ENCODE measurements at regions not wholly inside any gene's neighbourhood (a gene's known extent, or its start where the extent isn't known, plus 50 kb on each side); places are given as distances from the start of the nearest gene placed in this dataset.
"Not testable (repeated sequence)": the region's sequence is repeated elsewhere in the genome, so short reads cannot be mapped to it uniquely, and the experiment has no call there.

DNA sequence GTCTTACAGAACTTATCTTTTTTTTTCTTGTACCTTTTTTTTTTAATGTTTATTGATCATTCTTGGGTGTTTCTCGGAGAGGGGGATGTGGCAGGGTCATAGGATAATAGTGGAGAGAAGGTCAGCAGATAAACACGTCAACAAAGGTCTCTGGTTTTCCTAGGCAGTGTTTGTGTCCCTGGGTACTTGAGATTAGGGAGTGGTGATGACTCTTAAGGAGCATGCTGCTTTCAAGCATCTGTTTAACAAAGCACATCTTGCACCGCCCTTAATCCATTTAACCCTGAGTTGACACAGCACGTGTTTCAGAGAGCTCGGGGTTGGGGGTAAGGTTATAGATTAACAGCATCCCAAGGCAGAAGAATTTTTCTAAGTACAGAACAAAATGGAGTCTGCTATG, 345.9 kb downstream of the TUBA3C start:
- TF ChIP-seq, protein P1, sequence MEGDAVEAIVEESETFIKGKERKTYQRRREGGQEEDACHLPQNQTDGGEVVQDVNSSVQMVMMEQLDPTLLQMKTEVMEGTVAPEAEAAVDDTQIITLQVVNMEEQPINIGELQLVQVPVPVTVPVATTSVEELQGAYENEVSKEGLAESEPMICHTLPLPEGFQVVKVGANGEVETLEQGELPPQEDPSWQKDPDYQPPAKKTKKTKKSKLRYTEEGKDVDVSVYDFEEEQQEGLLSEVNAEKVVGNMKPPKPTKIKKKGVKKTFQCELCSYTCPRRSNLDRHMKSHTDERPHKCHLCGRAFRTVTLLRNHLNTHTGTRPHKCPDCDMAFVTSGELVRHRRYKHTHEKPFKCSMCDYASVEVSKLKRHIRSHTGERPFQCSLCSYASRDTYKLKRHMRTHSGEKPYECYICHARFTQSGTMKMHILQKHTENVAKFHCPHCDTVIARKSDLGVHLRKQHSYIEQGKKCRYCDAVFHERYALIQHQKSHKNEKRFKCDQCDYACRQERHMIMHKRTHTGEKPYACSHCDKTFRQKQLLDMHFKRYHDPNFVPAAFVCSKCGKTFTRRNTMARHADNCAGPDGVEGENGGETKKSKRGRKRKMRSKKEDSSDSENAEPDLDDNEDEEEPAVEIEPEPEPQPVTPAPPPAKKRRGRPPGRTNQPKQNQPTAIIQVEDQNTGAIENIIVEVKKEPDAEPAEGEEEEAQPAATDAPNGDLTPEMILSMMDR (IDR thresholded peaks at IDR 0.05), result not testable (repeated sequence)
- TF ChIP-seq POLR2AphosphoS5, POLR2A (IDR thresholded peaks at IDR 0.05): not testable (repeated sequence)
